ENCODE measurements at regions not wholly inside any gene's neighbourhood (a gene's known extent, or its start where the extent isn't known, plus 50 kb on each side); places are given as distances from the start of the nearest gene placed in this dataset.
"Not testable (repeated sequence)": the region's sequence is repeated elsewhere in the genome, so short reads cannot be mapped to it uniquely, and the experiment has no call there.

GRCh38 chr12:89878950-89879349, 170.3 kb upstream of the ATP2B1 start:
- DNase-seq (ENCODE audit: low read depth in 3 of 3, low spot score in 2 of 3) = no peak

GRCh38 chr12:89878327-89878726, 169.7 kb upstream of the ATP2B1 start:
- no peak for DNase-seq (ENCODE audit: low read depth in 3 of 3, low spot score in 2 of 3)

GRCh38 chr12:89877671-89878070, 169.0 kb upstream of the ATP2B1 start:
- DNase-seq (ENCODE audit: low read depth in 3 of 3, low spot score in 2 of 3) = no peak

- DNase-seq (ENCODE audit: low read depth in 3 of 3, low spot score in 2 of 3) = no peak
Observed at GRCh38 chr12:89877136-89877535, 168.5 kb upstream of the ATP2B1 start.

GRCh38 chr12:89875809-89876208, 167.2 kb upstream of the ATP2B1 start:
- DNase-seq (ENCODE audit: low read depth in 3 of 3, low spot score in 2 of 3) = no peak

- no peak for DNase-seq (ENCODE audit: low read depth in 3 of 3, low spot score in 2 of 3)
Observed at GRCh38 chr12:89875225-89875624, 166.6 kb upstream of the ATP2B1 start.

- no peak for DNase-seq (ENCODE audit: low read depth in 3 of 3, low spot score in 2 of 3)
Observed at GRCh38 chr12:89874146-89874545, 165.5 kb upstream of the ATP2B1 start.

GRCh38 chr12:89873745-89874144, 165.1 kb upstream of the ATP2B1 start:
- DNase-seq (ENCODE audit: low read depth in 3 of 3, low spot score in 2 of 3) = no peak

- no peak for DNase-seq (ENCODE audit: low read depth in 3 of 3, low spot score in 2 of 3)
Observed at GRCh38 chr12:89872922-89873630, 164.4 kb upstream of the ATP2B1 start.

GRCh38 chr12:89870413-89871184, 162.0 kb upstream of the ATP2B1 start:
- no peak for DNase-seq (ENCODE audit: low read depth in 3 of 3, low spot score in 2 of 3)

- not testable (repeated sequence) for DNase-seq (ENCODE audit: low read depth in 3 of 3, low spot score in 2 of 3)
Observed at GRCh38 chr12:89867611-89868010, 159.0 kb upstream of the ATP2B1 start.

GRCh38 chr12:89864411-89864810, 155.8 kb upstream of the ATP2B1 start:
- no peak for DNase-seq (ENCODE audit: low read depth in 3 of 3, low spot score in 2 of 3)

GRCh38 chr12:89863968-89864367, 155.3 kb upstream of the ATP2B1 start:
- no peak for DNase-seq (ENCODE audit: low read depth in 3 of 3, low spot score in 2 of 3)

- no peak for DNase-seq (ENCODE audit: low read depth in 3 of 3, low spot score in 2 of 3)
Observed at GRCh38 chr12:89863493-89863938, 154.9 kb upstream of the ATP2B1 start.

GRCh38 chr12:89862511-89863445, 154.1 kb upstream of the ATP2B1 start:
- DNase-seq (ENCODE audit: low read depth in 3 of 3, low spot score in 2 of 3) = no peak

- no peak for DNase-seq (ENCODE audit: low read depth in 3 of 3, low spot score in 2 of 3)
Observed at GRCh38 chr12:89861086-89861485, 152.4 kb upstream of the ATP2B1 start.

- DNase-seq (ENCODE audit: low read depth in 3 of 3, low spot score in 2 of 3) = no peak
Observed at GRCh38 chr12:89859508-89860220, 151.0 kb upstream of the ATP2B1 start.

- no peak for DNase-seq (ENCODE audit: low read depth in 3 of 3, low spot score in 2 of 3)
Observed at GRCh38 chr12:89858718-89859117, 150.1 kb upstream of the ATP2B1 start.

- no peak for DNase-seq (ENCODE audit: low read depth in 3 of 3, low spot score in 2 of 3)
Observed at GRCh38 chr12:89857652-89858274, 149.1 kb upstream of the ATP2B1 start.

GRCh38 chr12:89856431-89856830, 147.8 kb upstream of the ATP2B1 start:
- no peak for DNase-seq (ENCODE audit: low read depth in 3 of 3, low spot score in 2 of 3)

Measured in right renal cortex interstitium (tissue), 3 donors.